Adrenal gland (tissue), 9 donors: ENCODE measurements at regions not wholly inside any gene's neighbourhood (a gene's known extent, or its start where the extent isn't known, plus 50 kb on each side); places are given as distances from the start of the nearest gene placed in this dataset.
"Not testable (repeated sequence)": the region's sequence is repeated elsewhere in the genome, so short reads cannot be mapped to it uniquely, and the experiment has no call there.

Experiments
- DNase-seq, 7 donors: peaks; one replicate each; pipeline ENCODE4 v3.0.0-alpha.2; 2019 to 2020
- H3K27ac ChIP-seq, 5 donors: fragments of 200-600 bp; sonication (generic) in 4 of 5; 1 replicate in 3 of 5; 2 replicates in 2 of 5; pipeline versions ENCODE4 v1.5.1 to v1.8.0; 2016 to 2020; ENCODE audit warnings: mild to moderate bottlenecking in 1 of 5
- H3K27me3 ChIP-seq: fragments of 200-600 bp; 2 replicates; pipeline ENCODE4 v1.8.0; 2021
- H3K36me3 ChIP-seq, 2 donors: fragments of 200-600 bp; replicated peaks in 1 of 2; 1 replicate in 1 of 2; 2 replicates in 1 of 2; pipeline versions ENCODE4 v1.5.1 to v1.8.0; 2018 to 2022
- H3K4me1 ChIP-seq, 2 donors: fragments of 200-600 bp; replicated peaks in 1 of 2; 1 replicate in 1 of 2; 2 replicates in 1 of 2; pipeline versions ENCODE4 v1.5.1 to v1.8.0; 2018 to 2021
- H3K4me3 ChIP-seq, 4 donors: fragments of 200-600 bp; sonication (generic) in 3 of 4; one replicate each; pipeline ENCODE4 v1.5.1; 2016 to 2018
- H3K9me3 ChIP-seq, 3 donors: fragments of 200-600 bp; sonication (generic) in 1 of 3; replicated peaks in 1 of 3; 1 replicate in 2 of 3; 2 replicates in 1 of 3; pipeline versions ENCODE4 v1.5.1 to v1.8.0; 2016 to 2021
- POLR2A ChIP-seq, 2 donors: fragments of 450-650 bp; IDR thresholded peaks; one replicate each; pipeline ENCODE4 v1.6.1; 2017; ENCODE audit warnings: antibody characterized with exemption in 2 of 2, mild to moderate bottlenecking in 2 of 2, moderate library complexity in 1 of 2
- WGBS, 4 donors: extraction: QIAGEN DNeasy Blood & Tissue Kit in 2 of 4; methylation state at CpG; one replicate each; pipeline versions ENCODE4 v1.1.5 to v1.1.7; 2013 to 2017; 5-methylcytosine and 5-hydroxymethylcytosine counted together
- intact Hi-C, 2 donors: fragments of 100-400 bp; cut with DNase I; formaldehyde crosslinking; loops; one replicate each; pipeline versions ENCODE4 v1.14.1 to v1.15.0; 2022 to 2023
- TF ChIP-seq, protein P1 (sequence below), 6 experiments: fragments of 450-650 bp in 4 of 6; fragments of 200-600 bp in 2 of 6; sonication (generic) in 1 of 6; IDR thresholded peaks; 1 replicate in 5 of 6; 2 replicates in 1 of 6; pipeline versions ENCODE4 v1.5.1 to v1.8.0; 2016 to 2021; ENCODE audit warnings: antibody characterized with exemption in 6 of 6, mild to moderate bottlenecking in 2 of 6, moderate library complexity in 1 of 6
- donor health status: healthy with polysubstance abuse.
- donor health status: Bipolar disorder and iron deficiency.
- donor health status: DM: yes; HTN: yes; CAD: no.
- donor health status: DM: no; HTN: no; CAD: no.
- donor health status: DM: no; HTN: no; CAD: no.

DNA sequence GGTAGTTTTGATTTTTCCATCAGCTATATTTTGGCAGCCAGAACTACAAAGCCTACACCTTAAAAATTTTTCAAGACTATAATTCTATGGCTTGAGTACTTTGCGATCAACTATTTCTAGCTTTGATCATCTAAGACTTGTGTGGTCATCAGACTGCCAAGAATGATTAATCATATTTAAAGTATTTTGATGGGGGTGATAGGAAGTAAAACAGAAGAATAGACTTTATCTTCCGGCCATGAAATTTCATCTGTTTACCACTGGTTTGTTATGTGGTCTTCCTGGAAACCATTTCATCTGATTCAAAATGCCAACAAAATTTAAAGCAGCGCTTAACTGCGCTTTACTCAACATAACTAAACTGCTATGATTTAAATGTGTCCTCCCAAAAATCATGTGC is 706.8 kb downstream of the TRHDE start:
- H3K27ac ChIP-seq = no peak overlapping the region
- intact Hi-C loops = no loop called here
- H3K4me1 ChIP-seq = no peaks in the 10 kb centered on the region
- TF ChIP-seq POLR2A (IDR thresholded peaks at IDR 0.05) = no peak
- TF ChIP-seq, protein P1, sequence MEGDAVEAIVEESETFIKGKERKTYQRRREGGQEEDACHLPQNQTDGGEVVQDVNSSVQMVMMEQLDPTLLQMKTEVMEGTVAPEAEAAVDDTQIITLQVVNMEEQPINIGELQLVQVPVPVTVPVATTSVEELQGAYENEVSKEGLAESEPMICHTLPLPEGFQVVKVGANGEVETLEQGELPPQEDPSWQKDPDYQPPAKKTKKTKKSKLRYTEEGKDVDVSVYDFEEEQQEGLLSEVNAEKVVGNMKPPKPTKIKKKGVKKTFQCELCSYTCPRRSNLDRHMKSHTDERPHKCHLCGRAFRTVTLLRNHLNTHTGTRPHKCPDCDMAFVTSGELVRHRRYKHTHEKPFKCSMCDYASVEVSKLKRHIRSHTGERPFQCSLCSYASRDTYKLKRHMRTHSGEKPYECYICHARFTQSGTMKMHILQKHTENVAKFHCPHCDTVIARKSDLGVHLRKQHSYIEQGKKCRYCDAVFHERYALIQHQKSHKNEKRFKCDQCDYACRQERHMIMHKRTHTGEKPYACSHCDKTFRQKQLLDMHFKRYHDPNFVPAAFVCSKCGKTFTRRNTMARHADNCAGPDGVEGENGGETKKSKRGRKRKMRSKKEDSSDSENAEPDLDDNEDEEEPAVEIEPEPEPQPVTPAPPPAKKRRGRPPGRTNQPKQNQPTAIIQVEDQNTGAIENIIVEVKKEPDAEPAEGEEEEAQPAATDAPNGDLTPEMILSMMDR (IDR thresholded peaks at IDR 0.05) = no peak
- no peaks in the 10 kb centered on the region for H3K9me3 ChIP-seq
- H3K36me3 ChIP-seq = no peaks in the 10 kb centered on the region
- DNase-seq = no peak
- whole genome bisulfite sequencing, 4 donors = 88 to 96% (median 92%) methylated on average over 4 of the region's 4 CpGs
- H3K4me3 ChIP-seq = no peak overlapping the region
- no peaks in the 10 kb centered on the region for H3K27me3 ChIP-seq

DNA sequence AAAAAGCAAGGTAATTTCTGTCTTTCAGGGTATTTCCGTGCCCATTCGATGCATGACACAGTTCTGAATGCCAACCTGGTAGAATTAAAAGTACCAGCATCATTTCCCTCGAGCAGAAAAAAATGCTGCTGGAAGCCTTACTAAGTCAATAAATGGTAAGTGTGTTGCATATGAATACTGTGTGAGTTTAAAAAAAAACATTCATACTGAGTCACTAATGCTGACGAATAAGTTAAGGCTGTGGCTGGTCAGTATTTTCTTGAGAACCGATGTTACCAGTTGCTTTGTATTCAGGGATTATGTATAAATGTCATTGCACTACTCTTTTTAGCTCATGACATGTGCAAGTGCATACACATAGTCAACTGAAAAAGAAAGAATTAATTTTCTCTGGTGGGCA is 710.2 kb downstream of the TRHDE start:
- Histone ChIP-seq H3K36me3 (no peaks in the 10 kb centered on the region), H3K9me3 (no peaks in the 10 kb centered on the region), H3K27me3 (no peaks in the 10 kb centered on the region), H3K4me1 (no peaks in the 10 kb centered on the region), H3K4me3 (no peak overlapping the region), H3K27ac (no peak overlapping the region)
- 62 to 73% (median 67%) methylated on average over 5 of the region's 5 CpGs for WGBS, 4 donors
- TF ChIP-seq, protein P1 (IDR thresholded peaks at IDR 0.05) = no peak
- no peak for TF ChIP-seq POLR2A (IDR thresholded peaks at IDR 0.05)
- DNase-seq = no peak
- intact Hi-C loops = no loop called here

DNA sequence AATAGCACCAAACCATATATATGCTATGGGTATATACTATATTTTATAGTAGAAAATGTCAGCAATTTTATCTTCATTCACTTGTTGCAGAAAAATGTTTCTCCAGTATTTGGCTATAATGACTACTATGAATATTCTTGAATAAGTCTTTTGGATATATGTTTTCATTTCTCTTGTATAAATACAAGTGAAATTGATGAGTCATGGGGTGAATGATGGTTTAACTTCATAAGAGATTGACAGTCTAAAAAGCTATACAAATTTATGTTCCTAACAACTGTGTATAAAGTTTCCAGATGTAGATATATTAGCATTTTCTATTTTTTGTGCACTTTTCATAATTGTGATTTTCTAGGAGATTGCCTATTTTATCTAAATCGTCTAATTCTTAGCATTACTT is 714.8 kb downstream of the TRHDE start:
- intact Hi-C loops = no loop called here
- Histone ChIP-seq H3K36me3 (no peaks in the 10 kb centered on the region), H3K9me3 (no peaks in the 10 kb centered on the region), H3K27ac (no peak overlapping the region), H3K4me3 (no peak overlapping the region), H3K4me1 (no peaks in the 10 kb centered on the region), H3K27me3 (no peaks in the 10 kb centered on the region)
- no peak for TF ChIP-seq POLR2A (IDR thresholded peaks at IDR 0.05)
- TF ChIP-seq, protein P1 (IDR thresholded peaks at IDR 0.05) = no peak
- WGBS, 4 donors = 41 to 62% (median 53%) methylated on average over 1 of the region's 1 CpG
- DNase-seq = no peak

DNA sequence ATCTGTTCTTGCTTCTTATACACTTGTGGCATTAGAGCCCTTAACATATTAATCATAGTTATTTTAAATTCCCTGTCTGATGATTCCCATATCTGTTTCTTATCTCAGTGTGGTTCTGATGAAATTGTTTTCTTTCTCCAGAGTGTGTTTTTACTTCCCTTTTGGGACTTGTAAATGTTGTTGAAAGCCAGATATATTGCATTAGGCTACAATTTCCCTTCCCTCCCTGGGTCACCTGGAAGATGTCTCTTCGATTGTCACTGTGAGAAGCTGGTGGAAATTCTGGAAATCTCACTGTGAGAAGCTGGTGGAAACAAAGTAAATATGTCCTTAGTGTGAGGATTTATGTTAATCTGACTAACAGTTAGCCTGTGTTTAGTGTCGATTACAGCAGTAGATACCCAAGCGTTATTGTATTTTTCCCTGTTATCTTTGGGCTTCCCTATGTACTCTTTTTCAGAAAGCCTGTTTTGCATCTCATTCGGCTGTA is 717.3 kb downstream of the TRHDE start:
- H3K36me3 ChIP-seq = no peaks in the 10 kb centered on the region
- WGBS, 4 donors = 30 to 42% (median 37%) methylated on average over 4 of the region's 4 CpGs
- DNase-seq = no peak
- H3K4me3 ChIP-seq = no peak overlapping the region
- TF ChIP-seq, protein P1 (IDR thresholded peaks at IDR 0.05) = no peak
- no peak for TF ChIP-seq POLR2A (IDR thresholded peaks at IDR 0.05)
- no peak overlapping the region for H3K27ac ChIP-seq
- H3K27me3 ChIP-seq = no peaks in the 10 kb centered on the region
- H3K9me3 ChIP-seq = no peaks in the 10 kb centered on the region
- intact Hi-C loops = no loop called here
- H3K4me1 ChIP-seq = no peaks in the 10 kb centered on the region

DNA sequence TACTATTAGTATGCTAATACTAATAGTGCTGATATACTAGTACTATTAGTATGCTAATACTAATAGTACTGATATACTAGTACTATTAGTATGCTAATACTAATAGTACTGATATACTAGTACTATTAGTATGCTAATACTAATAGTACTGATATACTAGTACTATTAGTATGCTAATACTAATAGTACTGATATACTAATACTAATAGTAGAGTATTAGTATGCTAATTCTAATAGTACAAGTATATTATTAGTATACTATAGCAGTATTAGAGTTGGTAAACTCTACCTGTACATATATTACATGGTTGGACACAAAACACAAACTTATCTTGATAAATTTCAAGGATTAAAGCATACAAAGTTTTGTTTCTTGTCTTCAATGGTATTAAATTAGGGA is 722.9 kb downstream of the TRHDE start:
- H3K36me3 ChIP-seq, H3K27ac ChIP-seq, H3K4me1 ChIP-seq, H3K27me3 ChIP-seq, DNase-seq, H3K4me3 ChIP-seq, H3K9me3 ChIP-seq, intact Hi-C loops: not testable (repeated sequence)
